HL-60 (cell line): ENCODE measurements at regions not wholly inside any gene's neighbourhood (a gene's known extent, or its start where the extent isn't known, plus 50 kb on each side); places are given as distances from the start of the nearest gene placed in this dataset.

Experiments used
- DNase-seq, 2 experiments: peaks; one replicate each; pipeline ENCODE4 v3.0.0-alpha.2; 2010 to 2020; ENCODE audit warnings: low read depth in 1 of 2, low spot score in 1 of 2
- H3K27ac ChIP-seq: fragments of 250-450 bp; sonication (Bioruptor Pico); replicated peaks from 2 replicates; pipeline ENCODE4 v1.5.1; 2020; ENCODE audit warnings: mild to moderate bottlenecking, moderate library complexity
- H3K27me3 ChIP-seq: fragments of 250-450 bp; sonication (Bioruptor Pico); 2 replicates; pipeline ENCODE4 v1.5.1; 2021; ENCODE audit warnings: mild to moderate bottlenecking, moderate library complexity; ENCODE audit not compliant: insufficient read depth, poor library complexity, severe bottlenecking
- H3K4me3 ChIP-seq: replicated peaks from 2 replicates; pipeline ENCODE4 v1.5.1; 2011; ENCODE audit warnings: mild to moderate bottlenecking, control low read depth, low read length; ENCODE audit not compliant: insufficient read depth
- GABPA ChIP-seq: IDR thresholded peaks from 2 replicates; pipeline ENCODE4 v1.6.1; 2012; ENCODE audit warnings: low read depth
- POLR2AphosphoS5 ChIP-seq: IDR thresholded peaks from 2 replicates; pipeline ENCODE4 v1.6.1; 2012; ENCODE audit warnings: low read depth
- SPI1 ChIP-seq: IDR thresholded peaks from 2 replicates; pipeline ENCODE4 v1.6.1; 2012; ENCODE audit warnings: low read depth, mild to moderate bottlenecking, borderline replicate concordance
- TF ChIP-seq, protein P1 (sequence below): IDR thresholded peaks from one replicate; pipeline ENCODE4 v1.5.1; 2011; ENCODE audit warnings: low read length, control low read depth, inconsistent platforms; ENCODE audit not compliant: insufficient read depth
- TF ChIP-seq, protein P2 (sequence below): IDR thresholded peaks from 2 replicates; pipeline ENCODE4 v1.6.1; 2012; ENCODE audit warnings: low read depth; ENCODE audit not compliant: insufficient replicate concordance

DNA sequence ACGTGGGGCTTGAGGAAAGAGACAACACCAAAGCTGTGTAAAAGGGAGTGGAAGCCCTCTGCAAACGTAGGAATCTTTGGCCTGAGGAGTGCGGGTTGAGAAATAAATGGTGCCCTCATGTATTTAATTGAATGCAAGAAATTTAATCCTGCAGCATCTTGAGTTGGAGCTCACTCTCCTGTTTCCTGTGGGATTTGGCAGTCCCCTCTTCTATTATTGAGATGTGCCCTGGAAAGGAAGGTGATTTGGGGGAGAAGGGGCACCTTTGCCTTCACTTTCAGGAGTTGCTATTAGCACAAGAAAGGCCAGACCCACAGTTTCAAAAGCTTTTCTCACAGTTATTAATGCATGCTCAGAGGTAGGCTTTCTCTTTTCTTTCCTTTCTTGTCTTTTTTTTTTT, 201.4 kb upstream of the HDDC2 start:
- no peak for TF ChIP-seq GABPA
- no peak for TF ChIP-seq SPI1
- TF ChIP-seq, protein P1, sequence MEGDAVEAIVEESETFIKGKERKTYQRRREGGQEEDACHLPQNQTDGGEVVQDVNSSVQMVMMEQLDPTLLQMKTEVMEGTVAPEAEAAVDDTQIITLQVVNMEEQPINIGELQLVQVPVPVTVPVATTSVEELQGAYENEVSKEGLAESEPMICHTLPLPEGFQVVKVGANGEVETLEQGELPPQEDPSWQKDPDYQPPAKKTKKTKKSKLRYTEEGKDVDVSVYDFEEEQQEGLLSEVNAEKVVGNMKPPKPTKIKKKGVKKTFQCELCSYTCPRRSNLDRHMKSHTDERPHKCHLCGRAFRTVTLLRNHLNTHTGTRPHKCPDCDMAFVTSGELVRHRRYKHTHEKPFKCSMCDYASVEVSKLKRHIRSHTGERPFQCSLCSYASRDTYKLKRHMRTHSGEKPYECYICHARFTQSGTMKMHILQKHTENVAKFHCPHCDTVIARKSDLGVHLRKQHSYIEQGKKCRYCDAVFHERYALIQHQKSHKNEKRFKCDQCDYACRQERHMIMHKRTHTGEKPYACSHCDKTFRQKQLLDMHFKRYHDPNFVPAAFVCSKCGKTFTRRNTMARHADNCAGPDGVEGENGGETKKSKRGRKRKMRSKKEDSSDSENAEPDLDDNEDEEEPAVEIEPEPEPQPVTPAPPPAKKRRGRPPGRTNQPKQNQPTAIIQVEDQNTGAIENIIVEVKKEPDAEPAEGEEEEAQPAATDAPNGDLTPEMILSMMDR, result no peak
- TF ChIP-seq POLR2AphosphoS5, result no peak
- TF ChIP-seq, protein P2, sequence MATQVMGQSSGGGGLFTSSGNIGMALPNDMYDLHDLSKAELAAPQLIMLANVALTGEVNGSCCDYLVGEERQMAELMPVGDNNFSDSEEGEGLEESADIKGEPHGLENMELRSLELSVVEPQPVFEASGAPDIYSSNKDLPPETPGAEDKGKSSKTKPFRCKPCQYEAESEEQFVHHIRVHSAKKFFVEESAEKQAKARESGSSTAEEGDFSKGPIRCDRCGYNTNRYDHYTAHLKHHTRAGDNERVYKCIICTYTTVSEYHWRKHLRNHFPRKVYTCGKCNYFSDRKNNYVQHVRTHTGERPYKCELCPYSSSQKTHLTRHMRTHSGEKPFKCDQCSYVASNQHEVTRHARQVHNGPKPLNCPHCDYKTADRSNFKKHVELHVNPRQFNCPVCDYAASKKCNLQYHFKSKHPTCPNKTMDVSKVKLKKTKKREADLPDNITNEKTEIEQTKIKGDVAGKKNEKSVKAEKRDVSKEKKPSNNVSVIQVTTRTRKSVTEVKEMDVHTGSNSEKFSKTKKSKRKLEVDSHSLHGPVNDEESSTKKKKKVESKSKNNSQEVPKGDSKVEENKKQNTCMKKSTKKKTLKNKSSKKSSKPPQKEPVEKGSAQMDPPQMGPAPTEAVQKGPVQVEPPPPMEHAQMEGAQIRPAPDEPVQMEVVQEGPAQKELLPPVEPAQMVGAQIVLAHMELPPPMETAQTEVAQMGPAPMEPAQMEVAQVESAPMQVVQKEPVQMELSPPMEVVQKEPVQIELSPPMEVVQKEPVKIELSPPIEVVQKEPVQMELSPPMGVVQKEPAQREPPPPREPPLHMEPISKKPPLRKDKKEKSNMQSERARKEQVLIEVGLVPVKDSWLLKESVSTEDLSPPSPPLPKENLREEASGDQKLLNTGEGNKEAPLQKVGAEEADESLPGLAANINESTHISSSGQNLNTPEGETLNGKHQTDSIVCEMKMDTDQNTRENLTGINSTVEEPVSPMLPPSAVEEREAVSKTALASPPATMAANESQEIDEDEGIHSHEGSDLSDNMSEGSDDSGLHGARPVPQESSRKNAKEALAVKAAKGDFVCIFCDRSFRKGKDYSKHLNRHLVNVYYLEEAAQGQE, result no peak

DNA sequence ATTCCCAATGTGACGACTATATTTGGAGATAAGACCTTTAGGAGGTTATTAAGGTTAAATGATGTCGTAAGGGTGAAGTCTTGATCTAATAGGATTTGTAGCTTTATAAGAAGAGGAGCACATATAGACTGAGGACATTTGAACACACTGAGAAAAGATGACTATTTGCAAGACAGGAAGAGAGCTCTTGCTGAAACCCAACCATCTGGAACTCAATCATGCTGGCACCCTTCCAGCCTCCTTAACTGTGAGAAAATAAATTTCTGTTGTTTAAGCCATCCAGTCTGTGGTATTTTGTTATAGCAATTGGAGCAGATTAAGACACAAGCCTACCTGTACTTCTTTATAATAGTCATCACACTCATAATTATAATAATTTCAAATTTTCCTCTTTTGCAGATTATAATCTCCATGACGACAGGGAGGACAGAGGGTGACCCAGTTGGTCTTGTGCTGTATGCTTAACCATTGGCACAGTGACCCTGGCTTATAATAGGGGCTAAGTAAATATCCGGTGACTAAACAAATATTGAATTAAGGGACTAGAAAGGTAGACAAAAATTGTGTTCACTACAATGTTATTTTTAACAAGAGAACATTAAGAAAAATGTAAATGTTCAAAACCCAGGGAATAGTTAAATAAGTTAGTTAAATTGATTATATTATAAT, 206.4 kb upstream of the HDDC2 start:
- TF ChIP-seq SPI1 (no peak), POLR2AphosphoS5 (no peak), GABPA (no peak)
- TF ChIP-seq, protein P2, result no peak
- TF ChIP-seq, protein P1, result no peak
- no peak overlapping the region for H3K27ac ChIP-seq
- H3K27me3 ChIP-seq, result no peaks in the 10 kb centered on the region
- H3K4me3 ChIP-seq, result no peak overlapping the region
- DNase-seq, result no peak

More for the DNA sequence above, 201.4 kb upstream of the HDDC2 start:
- no peak for DNase-seq
- H3K27me3 ChIP-seq, result no peaks in the 10 kb centered on the region
- H3K27ac ChIP-seq, result no peak overlapping the region
- no peak overlapping the region for H3K4me3 ChIP-seq

DNA sequence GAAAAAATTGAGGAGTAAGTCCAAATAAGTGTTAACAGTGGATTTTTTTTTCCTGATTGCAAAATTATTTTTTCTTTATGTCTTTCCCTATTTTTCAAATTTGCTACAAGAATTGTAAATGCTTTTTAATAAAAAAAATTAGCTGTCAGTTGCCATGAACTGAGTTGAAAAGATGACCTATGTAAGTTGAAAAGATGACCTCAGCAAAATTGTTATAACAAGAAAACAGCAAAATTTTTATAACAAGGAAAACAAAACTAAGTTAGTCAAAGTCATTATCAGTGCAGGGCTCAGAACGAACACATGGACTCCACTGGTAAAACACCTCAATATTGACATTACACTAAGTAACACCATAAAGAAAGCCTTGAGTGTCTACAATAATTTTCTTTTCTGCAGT, 207.0 kb upstream of the HDDC2 start:
- no peak for DNase-seq
- TF ChIP-seq, protein P1, result no peak
- TF ChIP-seq POLR2AphosphoS5 (no peak), GABPA (no peak), SPI1 (no peak)
- TF ChIP-seq, protein P2, result no peak
- H3K27me3 ChIP-seq, result no peaks in the 10 kb centered on the region
- no peak overlapping the region for H3K4me3 ChIP-seq
- no peak overlapping the region for H3K27ac ChIP-seq
